Liver (tissue), 8 donors: ENCODE measurements at regions not wholly inside any gene's neighbourhood (a gene's known extent, or its start where the extent isn't known, plus 50 kb on each side); places are given as distances from the start of the nearest gene placed in this dataset.

Experiments
- DNase-seq: peaks from one replicate; pipeline ENCODE4 v3.0.0-alpha.2; 2017; ENCODE audit warnings: low spot score
- H3K27ac ChIP-seq, 2 donors: one replicate each; pipeline ENCODE4 v1.7.0; 2013; ENCODE audit warnings: inconsistent platforms in 2 of 2, low read length in 2 of 2, control low read depth in 1 of 2, low read depth in 1 of 2, mild to moderate bottlenecking in 1 of 2
- H3K27me3 ChIP-seq, 4 donors: one replicate each; pipeline versions ENCODE4 v1.6.1 to v1.7.0; 2013; ENCODE audit warnings: low read length in 3 of 4, inconsistent platforms in 1 of 4, mild to moderate bottlenecking in 1 of 4, moderate library complexity in 1 of 4; ENCODE audit not compliant: control insufficient read depth in 4 of 4, insufficient read depth in 4 of 4
- H3K36me3 ChIP-seq, 4 donors: one replicate each; pipeline versions ENCODE4 v1.6.1 to v1.7.0; 2013; ENCODE audit warnings: low read length in 3 of 4, mild to moderate bottlenecking in 3 of 4, low read depth in 1 of 4, moderate library complexity in 1 of 4; ENCODE audit not compliant: control insufficient read depth in 4 of 4, insufficient read depth in 3 of 4
- H3K4me1 ChIP-seq, 4 donors: one replicate each; pipeline versions ENCODE4 v1.6.1 to v1.7.0; 2013; ENCODE audit warnings: low read length in 3 of 4, mild to moderate bottlenecking in 3 of 4, moderate library complexity in 1 of 4; ENCODE audit not compliant: control insufficient read depth in 4 of 4, insufficient read depth in 4 of 4
- H3K4me3 ChIP-seq, 3 donors: one replicate each; pipeline versions ENCODE4 v1.6.1 to v1.7.0; 2013; ENCODE audit warnings: low read length in 3 of 3, control low read depth in 1 of 3, low read depth in 1 of 3, mild to moderate bottlenecking in 1 of 3
- H3K9ac ChIP-seq, 2 donors: one replicate each; pipeline ENCODE4 v1.7.0; 2013; ENCODE audit warnings: low read length in 2 of 2, mild to moderate bottlenecking in 2 of 2, moderate library complexity in 2 of 2, control low read depth in 1 of 2, low read depth in 1 of 2
- H3K9me3 ChIP-seq, 4 donors: one replicate each; pipeline versions ENCODE4 v1.6.1 to v1.7.0; 2013; ENCODE audit warnings: low read length in 3 of 4; ENCODE audit not compliant: control insufficient read depth in 4 of 4
- ATF3 ChIP-seq: IDR thresholded peaks from 2 replicates; pipeline ENCODE4 v1.6.1; 2016; ENCODE audit warnings: antibody characterized with exemption
- CTCF ChIP-seq: fragments of 150-350 bp; IDR thresholded peaks from 2 replicates; pipeline ENCODE4 v1.5.1; 2017; ENCODE audit warnings: improper control_type of control experiment, low read depth, low read length; ENCODE audit not compliant: missing input control
- FOXA2 ChIP-seq: IDR thresholded peaks from 2 replicates; pipeline ENCODE4 v1.6.1; 2016; ENCODE audit warnings: antibody characterized with exemption
- GABPA ChIP-seq, 2 donors: IDR thresholded peaks in 1 of 2; conservative IDR thresholded peaks in 1 of 2; 2 replicates each; pipeline ENCODE4 v1.6.1; 2016; ENCODE audit warnings: antibody characterized with exemption in 2 of 2, mild to moderate bottlenecking in 1 of 2, moderate library complexity in 1 of 2
- HNF4A ChIP-seq, 2 donors: conservative IDR thresholded peaks; 2 replicates each; pipeline ENCODE4 v1.6.1; 2016; ENCODE audit warnings: antibody characterized with exemption in 2 of 2, mild to moderate bottlenecking in 2 of 2
- HNF4G ChIP-seq: IDR thresholded peaks from 2 replicates; pipeline ENCODE4 v1.6.1; 2016; ENCODE audit warnings: antibody characterized with exemption
- NR2F2 ChIP-seq: IDR thresholded peaks from 2 replicates; pipeline ENCODE4 v1.6.1; 2016; ENCODE audit warnings: antibody characterized with exemption
- REST ChIP-seq: IDR thresholded peaks from 2 replicates; pipeline ENCODE4 v1.6.1; 2016; ENCODE audit warnings: antibody characterized with exemption, mild to moderate bottlenecking
- RXRA ChIP-seq, 2 donors: IDR thresholded peaks; 2 replicates each; pipeline ENCODE4 v1.6.1; 2017 to 2018; ENCODE audit warnings: antibody characterized with exemption in 2 of 2, mild to moderate bottlenecking in 1 of 2
- SP1 ChIP-seq: IDR thresholded peaks from 2 replicates; pipeline ENCODE4 v1.6.1; 2018; ENCODE audit warnings: antibody characterized with exemption, mild to moderate bottlenecking
- TAF1 ChIP-seq: conservative IDR thresholded peaks from 2 replicates; pipeline ENCODE4 v1.6.1; 2016; ENCODE audit warnings: antibody characterized with exemption, mild to moderate bottlenecking
- YY1 ChIP-seq: IDR thresholded peaks from 2 replicates; pipeline ENCODE4 v1.6.1; 2016; ENCODE audit warnings: antibody characterized with exemption, mild to moderate bottlenecking
- ZBTB33 ChIP-seq: IDR thresholded peaks from 2 replicates; pipeline ENCODE4 v1.6.1; 2016; ENCODE audit warnings: antibody characterized with exemption
- WGBS: extraction: QIAGEN DNeasy Blood & Tissue Kit; methylation state at CpG from one replicate; pipeline ENCODE4 v1.1.7; 2013; 5-methylcytosine and 5-hydroxymethylcytosine counted together
- donor health status: healthy.
- donor health status: healthy.
- donor health status: healthy.
- donor health status: healthy.
- donor health status: healthy.

- DNase-seq: no peak
- Histone ChIP-seq H3K4me3 (no peak overlapping the region), H3K27me3 (no peaks in the 10 kb centered on the region), H3K4me1 (no peaks in the 10 kb centered on the region), H3K9me3 (peaks cover 0 to 3% (median 0%) of the 10 kb centered on the region in 4 donors), H3K36me3 (no peaks in the 10 kb centered on the region), H3K9ac (no peak overlapping the region), H3K27ac (no peak overlapping the region)
- TF ChIP-seq HNF4A (conservative IDR thresholded peaks at IDR 0.05) (no peak), ATF3 (no peak), FOXA2 (no peak)
- WGBS: 88% methylated on average over 1 of the region's 1 CpG
These were observed 599.5 kb downstream of the SUCLG1 start for GRCh38 chr2:83859553-83859952.

GRCh38 chr2:83851066-83851465, 608.0 kb downstream of the SUCLG1 start:
- peaks cover 0 to 3% (median 0%) of the 10 kb centered on the region in 4 donors for H3K9me3 ChIP-seq
- H3K9ac ChIP-seq: no peak overlapping the region
- H3K27me3 ChIP-seq: no peaks in the 10 kb centered on the region
- no peak for DNase-seq
- no peak overlapping the region for H3K27ac ChIP-seq
- no peak overlapping the region for H3K4me3 ChIP-seq
- no peak for TF ChIP-seq CTCF
- no peak for TF ChIP-seq HNF4A (conservative IDR thresholded peaks at IDR 0.05)
- TF ChIP-seq ZBTB33: no peak
- no peak for TF ChIP-seq YY1
- no peak for TF ChIP-seq SP1
- H3K4me1 ChIP-seq: no peaks in the 10 kb centered on the region
- H3K36me3 ChIP-seq: no peaks in the 10 kb centered on the region
- 92% methylated on average over 5 of the region's 5 CpGs for WGBS

- DNase-seq: no peak
- Histone ChIP-seq H3K9ac (no peak overlapping the region), H3K9me3 (peaks cover 0 to 3% (median 0%) of the 10 kb centered on the region in 4 donors), H3K27me3 (no peaks in the 10 kb centered on the region), H3K4me3 (no peak overlapping the region), H3K4me1 (no peaks in the 10 kb centered on the region), H3K27ac (no peak overlapping the region), H3K36me3 (no peaks in the 10 kb centered on the region)
- WGBS: 70% methylated on average over 3 of the region's 3 CpGs
- TF ChIP-seq NR2F2 (no peak), RXRA (IDR thresholded peaks at IDR 0.05) (no peak), ATF3 (no peak), GABPA (IDR thresholded peaks at IDR 0.05 in 1 of 2, conservative IDR thresholded peaks at IDR 0.05 in 1 of 2) (no peak), ZBTB33 (no peak), TAF1 (no peak), REST (no peak), YY1 (no peak), HNF4G (no peak), CTCF (no peak), HNF4A (conservative IDR thresholded peaks at IDR 0.05) (no peak), SP1 (no peak)
These were observed 608.9 kb downstream of the SUCLG1 start for GRCh38 chr2:83850071-83850725.
